Embryonic facial prominence (tissue), 1 donor: ENCODE measurements at regions not wholly inside any gene's neighbourhood (a gene's known extent, or its start where the extent isn't known, plus 50 kb on each side); places are given as distances from the start of the nearest gene placed in this dataset.
"Not testable (repeated sequence)": the region's sequence is repeated elsewhere in the genome, so short reads cannot be mapped to it uniquely, and the experiment has no call there.

Experiments used
- DNase-seq: peaks from one replicate; pipeline ENCODE4 v3.0.0-alpha.2; 2016; ENCODE audit errors: extremely low spot score

- DNase-seq: not testable (repeated sequence)
Observed at GRCh38 chr9:39665020-39665419, 309.6 kb downstream of the SPATA31A1 start.

GRCh38 chr9:39674437-39675210, 319.2 kb downstream of the SPATA31A1 start:
- DNase-seq: not testable (repeated sequence)

GRCh38 chr9:39675211-39675553, 319.7 kb downstream of the SPATA31A1 start:
- not testable (repeated sequence) for DNase-seq

- DNase-seq: not testable (repeated sequence)
Observed at GRCh38 chr9:39678534-39679263, 323.2 kb downstream of the SPATA31A1 start.

GRCh38 chr9:39680694-39681401, 325.4 kb downstream of the SPATA31A1 start:
- not testable (repeated sequence) for DNase-seq

GRCh38 chr9:39728862-39729261, 373.4 kb downstream of the SPATA31A1 start:
- not testable (repeated sequence) for DNase-seq

GRCh38 chr9:39744898-39745297, 389.4 kb downstream of the SPATA31A1 start:
- not testable (repeated sequence) for DNase-seq

GRCh38 chr9:39775570-39775969, 420.1 kb downstream of the SPATA31A1 start:
- DNase-seq: not testable (repeated sequence)

GRCh38 chr9:39791356-39791755, 435.9 kb downstream of the SPATA31A1 start:
- not testable (repeated sequence) for DNase-seq

GRCh38 chr9:39797935-39798334, 442.5 kb downstream of the SPATA31A1 start:
- DNase-seq: not testable (repeated sequence)

- not testable (repeated sequence) for DNase-seq
Observed at GRCh38 chr9:39799252-39799651, 443.8 kb downstream of the SPATA31A1 start.

- DNase-seq: not testable (repeated sequence)
Observed at GRCh38 chr9:39802561-39802960, 447.1 kb downstream of the SPATA31A1 start.

- peak; percentile 16 for DNase-seq
Observed at GRCh38 chr9:39809401-39810226, 454.1 kb downstream of the SPATA31A1 start.

GRCh38 chr9:39810401-39810800, 454.9 kb downstream of the SPATA31A1 start:
- not testable (repeated sequence) for DNase-seq

- not testable (repeated sequence) for DNase-seq
Observed at GRCh38 chr9:39811615-39812014, 456.1 kb downstream of the SPATA31A1 start.

GRCh38 chr9:39828457-39828856, 473.0 kb downstream of the SPATA31A1 start:
- DNase-seq: not testable (repeated sequence)
